Stimulated activated CD8-positive, alpha-beta memory T cell treated with anti-CD3 and anti-CD28 coated beads, Interleukin-7, amount 100 ng/mL, for 4 hours (primary cell): ENCODE measurements at regions not wholly inside any gene's neighbourhood (a gene's known extent, or its start where the extent isn't known, plus 50 kb on each side); places are given as distances from the start of the nearest gene placed in this dataset.

Experiments used
- DNase-seq, 2 donors: peaks; one replicate each; pipeline ENCODE4 v3.0.0-alpha.2; 2020; ENCODE audit warnings: low read depth in 2 of 2

- no peak for DNase-seq
These were observed 130.6 kb downstream of the EDN3 start for GRCh38 chr20:59431014-59431413.

GRCh38 chr20:59434960-59435359 is 134.5 kb downstream of the EDN3 start:
- DNase-seq: no peak

- DNase-seq: no peak
These were observed 135.1 kb downstream of the EDN3 start for GRCh38 chr20:59435518-59435917.

GRCh38 chr20:59437601-59438031 is 137.2 kb downstream of the EDN3 start:
- DNase-seq: no peak

- no peak for DNase-seq
These were observed 137.8 kb downstream of the EDN3 start for GRCh38 chr20:59438201-59438600.

GRCh38 chr20:59439243-59439642 is 138.8 kb downstream of the EDN3 start:
- no peak for DNase-seq

GRCh38 chr20:59441306-59441705 is 140.9 kb downstream of the EDN3 start:
- DNase-seq: no peak

GRCh38 chr20:59441860-59442810 is 141.7 kb downstream of the EDN3 start:
- DNase-seq: no peak

GRCh38 chr20:59443550-59443949 is 143.1 kb downstream of the EDN3 start:
- DNase-seq: no peak

- DNase-seq: no peak
These were observed 146.0 kb downstream of the EDN3 start for GRCh38 chr20:59446376-59446775.

GRCh38 chr20:59448196-59448595 is 147.8 kb downstream of the EDN3 start:
- no peak for DNase-seq

- DNase-seq: no peak
These were observed 148.5 kb downstream of the EDN3 start for GRCh38 chr20:59448851-59449444.

GRCh38 chr20:59451066-59451630 is 150.7 kb downstream of the EDN3 start:
- no peak for DNase-seq

- DNase-seq: no peak
These were observed 151.2 kb downstream of the EDN3 start for GRCh38 chr20:59451641-59452040.

- no peak for DNase-seq
These were observed 151.5 kb upstream of the PHACTR3 start for GRCh38 chr20:59452856-59453255.

GRCh38 chr20:59453759-59454560 is 150.4 kb upstream of the PHACTR3 start:
- DNase-seq: no peak

- DNase-seq: no peak
These were observed 148.7 kb upstream of the PHACTR3 start for GRCh38 chr20:59455402-59456341.

- DNase-seq: no peak
These were observed 147.7 kb upstream of the PHACTR3 start for GRCh38 chr20:59456342-59457279.

- no peak for DNase-seq
These were observed 145.7 kb upstream of the PHACTR3 start for GRCh38 chr20:59458645-59459044.

GRCh38 chr20:59459586-59459985 is 144.8 kb upstream of the PHACTR3 start:
- DNase-seq: no peak
